IPS-18a (cell line): ENCODE measurements at regions not wholly inside any gene's neighbourhood (a gene's known extent, or its start where the extent isn't known, plus 50 kb on each side); places are given as distances from the start of the nearest gene placed in this dataset.
"Not testable (repeated sequence)": the region's sequence is repeated elsewhere in the genome, so short reads cannot be mapped to it uniquely, and the experiment has no call there.

Experiments used
- H3K27ac ChIP-seq: one replicate; pipeline ENCODE4 v1.5.1; 2013; ENCODE audit warnings: low read length
- H3K27me3 ChIP-seq: one replicate; pipeline ENCODE4 v1.6.1; 2013; ENCODE audit warnings: mild to moderate bottlenecking, low read length; ENCODE audit not compliant: control insufficient read depth, insufficient read depth
- H3K36me3 ChIP-seq: one replicate; pipeline ENCODE4 v1.6.1; 2013; ENCODE audit warnings: low read depth, low read length; ENCODE audit not compliant: control insufficient read depth
- H3K4me1 ChIP-seq: one replicate; pipeline ENCODE4 v1.6.1; 2013; ENCODE audit warnings: low read depth, low read length; ENCODE audit not compliant: control insufficient read depth
- H3K4me3 ChIP-seq: one replicate; pipeline ENCODE4 v1.5.1; 2013; ENCODE audit warnings: low read length
- H3K9ac ChIP-seq: one replicate; pipeline ENCODE4 v1.6.1; 2013; ENCODE audit warnings: mild to moderate bottlenecking, low read length, moderate library complexity
- H3K9me3 ChIP-seq: one replicate; pipeline ENCODE4 v1.6.1; 2013; ENCODE audit warnings: low read depth, low read length; ENCODE audit not compliant: control insufficient read depth

GRCh38 chr5:23411994-23412393, 95.4 kb upstream of the PRDM9 start:
- H3K9me3 ChIP-seq, result no peaks in the 10 kb centered on the region
- no peak overlapping the region for H3K9ac ChIP-seq
- no peak overlapping the region for H3K4me3 ChIP-seq
- no peaks in the 10 kb centered on the region for H3K27me3 ChIP-seq
- H3K4me1 ChIP-seq, result no peaks in the 10 kb centered on the region
- no peak overlapping the region for H3K27ac ChIP-seq
- H3K36me3 ChIP-seq, result no peaks in the 10 kb centered on the region

- no peak overlapping the region for H3K27ac ChIP-seq
- H3K9ac ChIP-seq, result no peak overlapping the region
- H3K4me3 ChIP-seq, result no peak overlapping the region
- no peaks in the 10 kb centered on the region for H3K9me3 ChIP-seq
- no peaks in the 10 kb centered on the region for H3K4me1 ChIP-seq
- no peaks in the 10 kb centered on the region for H3K36me3 ChIP-seq
- no peaks in the 10 kb centered on the region for H3K27me3 ChIP-seq
These were observed 96.2 kb upstream of the PRDM9 start for GRCh38 chr5:23411200-23411599.

GRCh38 chr5:23410775-23411174, 96.6 kb upstream of the PRDM9 start:
- not testable (repeated sequence) for H3K4me1 ChIP-seq, H3K9ac ChIP-seq, H3K36me3 ChIP-seq, H3K27me3 ChIP-seq, H3K27ac ChIP-seq, H3K9me3 ChIP-seq, H3K4me3 ChIP-seq

- Histone ChIP-seq H3K4me3 (no peak overlapping the region), H3K27me3 (no peaks in the 10 kb centered on the region), H3K27ac (no peak overlapping the region), H3K9me3 (no peaks in the 10 kb centered on the region), H3K36me3 (no peaks in the 10 kb centered on the region), H3K9ac (no peak overlapping the region), H3K4me1 (no peaks in the 10 kb centered on the region)
These were observed 101.9 kb upstream of the PRDM9 start for GRCh38 chr5:23405316-23406068.

- Histone ChIP-seq H3K9me3 (no peaks in the 10 kb centered on the region), H3K27ac (no peak overlapping the region), H3K27me3 (no peaks in the 10 kb centered on the region), H3K36me3 (no peaks in the 10 kb centered on the region), H3K4me1 (no peaks in the 10 kb centered on the region), H3K9ac (no peak overlapping the region), H3K4me3 (no peak overlapping the region)
These were observed 104.8 kb upstream of the PRDM9 start for GRCh38 chr5:23402585-23402984.

GRCh38 chr5:23400951-23401350, 106.5 kb upstream of the PRDM9 start:
- no peaks in the 10 kb centered on the region for H3K36me3 ChIP-seq
- H3K4me1 ChIP-seq, result no peaks in the 10 kb centered on the region
- H3K27ac ChIP-seq, result no peak overlapping the region
- no peaks in the 10 kb centered on the region for H3K27me3 ChIP-seq
- H3K9ac ChIP-seq, result no peak overlapping the region
- no peaks in the 10 kb centered on the region for H3K9me3 ChIP-seq
- H3K4me3 ChIP-seq, result no peak overlapping the region

- H3K36me3 ChIP-seq, result no peaks in the 10 kb centered on the region
- no peak overlapping the region for H3K27ac ChIP-seq
- no peaks in the 10 kb centered on the region for H3K27me3 ChIP-seq
- no peak overlapping the region for H3K9ac ChIP-seq
- H3K4me3 ChIP-seq, result no peak overlapping the region
- H3K9me3 ChIP-seq, result no peaks in the 10 kb centered on the region
- H3K4me1 ChIP-seq, result no peaks in the 10 kb centered on the region
These were observed 111.1 kb upstream of the PRDM9 start for GRCh38 chr5:23396346-23396745.

- H3K27ac ChIP-seq, result no peak overlapping the region
These were observed 117.9 kb upstream of the PRDM9 start for GRCh38 chr5:23389291-23390101.

GRCh38 chr5:23385036-23385435, 122.4 kb upstream of the PRDM9 start:
- Histone ChIP-seq H3K27me3 (no peaks in the 10 kb centered on the region), H3K4me3 (no peak overlapping the region), H3K4me1 (peaks cover 26% of the 10 kb centered on the region), H3K9me3 (no peaks in the 10 kb centered on the region), H3K27ac (no peak overlapping the region), H3K36me3 (no peaks in the 10 kb centered on the region), H3K9ac (no peak overlapping the region)

More at GRCh38 chr5:23389291-23390101, 117.9 kb upstream of the PRDM9 start:
- H3K9me3 ChIP-seq, result no peaks in the 10 kb centered on the region
- peaks cover 17% of the 10 kb centered on the region for H3K4me1 ChIP-seq
- H3K9ac ChIP-seq, result no peak overlapping the region
- H3K36me3 ChIP-seq, result no peaks in the 10 kb centered on the region
- no peaks in the 10 kb centered on the region for H3K27me3 ChIP-seq
- no peak overlapping the region for H3K4me3 ChIP-seq

- Histone ChIP-seq H3K9ac (no peak overlapping the region), H3K9me3 (no peaks in the 10 kb centered on the region), H3K27ac (no peak overlapping the region)
These were observed 135.2 kb upstream of the PRDM9 start for GRCh38 chr5:23372177-23372576.

GRCh38 chr5:23368393-23368792, 139.0 kb upstream of the PRDM9 start:
- no peak overlapping the region for H3K9ac ChIP-seq
- H3K4me3 ChIP-seq, result no peak overlapping the region
- H3K27me3 ChIP-seq, result no peaks in the 10 kb centered on the region
- no peaks in the 10 kb centered on the region for H3K9me3 ChIP-seq
- H3K36me3 ChIP-seq, result no peaks in the 10 kb centered on the region
- no peak overlapping the region for H3K27ac ChIP-seq
- no peaks in the 10 kb centered on the region for H3K4me1 ChIP-seq

More at GRCh38 chr5:23372177-23372576, 135.2 kb upstream of the PRDM9 start:
- H3K4me3 ChIP-seq, result no peak overlapping the region
- no peaks in the 10 kb centered on the region for H3K27me3 ChIP-seq
- no peaks in the 10 kb centered on the region for H3K4me1 ChIP-seq
- H3K36me3 ChIP-seq, result no peaks in the 10 kb centered on the region

GRCh38 chr5:23367874-23368273, 139.5 kb upstream of the PRDM9 start:
- Histone ChIP-seq H3K9me3 (peaks cover 1% of the 10 kb centered on the region), H3K4me3 (no peak overlapping the region), H3K4me1 (no peaks in the 10 kb centered on the region), H3K27ac (no peak overlapping the region), H3K9ac (no peak overlapping the region), H3K27me3 (no peaks in the 10 kb centered on the region), H3K36me3 (no peaks in the 10 kb centered on the region)
